NCI-H526 (cell line): ENCODE measurements at regions not wholly inside any gene's neighbourhood (a gene's known extent, or its start where the extent isn't known, plus 50 kb on each side); places are given as distances from the start of the nearest gene placed in this dataset.
A peak's percentile ranks its signal among the peaks of the same experiment; 100 is the strongest.

Source experiments
- DNase-seq, 2 experiments: peaks; one replicate each; lab custom pipeline; 2025; lab: John Stamatoyannopoulos, UW

DNA sequence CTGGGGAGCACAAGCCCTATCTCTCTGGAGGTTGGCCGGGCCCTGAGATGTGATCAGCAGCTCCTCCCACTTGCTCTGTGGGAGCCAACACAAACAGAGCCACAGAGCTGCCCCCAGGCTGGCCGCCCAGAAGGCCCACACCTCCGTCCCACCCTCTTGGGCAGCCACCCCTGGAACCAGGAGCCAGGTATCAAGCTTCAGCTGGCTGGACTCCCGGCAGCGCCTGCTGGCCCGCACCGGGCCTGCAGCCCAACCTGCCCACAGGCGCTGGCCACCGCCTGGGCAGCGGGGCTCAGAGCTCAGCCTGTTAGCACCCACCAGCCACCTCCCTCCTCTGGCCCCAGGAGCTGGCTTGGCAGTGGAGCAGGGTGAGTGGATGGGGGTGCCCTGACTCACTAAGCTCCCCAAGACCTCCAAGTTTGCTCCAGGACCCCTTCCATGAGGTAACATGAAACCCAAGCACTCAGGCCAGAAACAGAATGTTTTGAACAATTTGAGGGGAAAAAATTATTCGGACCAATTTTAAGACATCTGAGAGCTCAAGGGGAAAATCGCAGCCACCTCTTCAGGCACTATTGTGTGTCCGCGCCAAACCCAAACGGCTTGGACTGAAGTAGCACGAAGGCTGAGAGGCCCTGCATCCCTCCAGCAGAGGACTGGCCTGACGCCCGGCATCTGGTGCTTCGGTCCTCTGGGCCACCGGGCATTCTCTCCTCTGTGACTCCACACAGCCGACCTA lies 450.8 kb downstream of the SOX6 start:
- no peak for DNase-seq

DNA sequence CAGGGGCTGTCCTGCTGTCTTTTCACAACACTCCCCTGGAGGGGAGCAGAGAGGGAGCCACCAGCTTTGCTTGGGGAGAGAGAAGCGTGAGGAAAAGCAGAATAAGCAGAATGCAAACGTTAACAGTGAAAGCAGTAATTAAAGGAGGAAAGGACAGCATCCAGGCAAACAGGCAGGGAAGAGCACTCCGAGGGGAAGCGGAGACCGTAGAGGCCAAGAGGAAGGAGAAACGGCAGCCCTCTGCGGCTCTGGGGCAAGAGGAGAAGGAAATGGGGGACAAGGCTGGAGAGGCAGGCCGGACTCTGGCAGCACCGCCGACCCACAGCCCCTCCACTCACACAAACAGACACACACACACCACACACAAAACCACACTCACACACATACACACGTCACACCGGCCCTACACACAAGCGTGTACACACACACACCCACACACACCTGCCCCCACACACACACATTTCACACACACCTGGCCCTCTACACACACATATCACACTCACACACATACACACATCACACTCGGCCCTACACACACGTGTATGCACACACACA lies 449.8 kb downstream of the SOX6 start:
- no peak for DNase-seq

DNA sequence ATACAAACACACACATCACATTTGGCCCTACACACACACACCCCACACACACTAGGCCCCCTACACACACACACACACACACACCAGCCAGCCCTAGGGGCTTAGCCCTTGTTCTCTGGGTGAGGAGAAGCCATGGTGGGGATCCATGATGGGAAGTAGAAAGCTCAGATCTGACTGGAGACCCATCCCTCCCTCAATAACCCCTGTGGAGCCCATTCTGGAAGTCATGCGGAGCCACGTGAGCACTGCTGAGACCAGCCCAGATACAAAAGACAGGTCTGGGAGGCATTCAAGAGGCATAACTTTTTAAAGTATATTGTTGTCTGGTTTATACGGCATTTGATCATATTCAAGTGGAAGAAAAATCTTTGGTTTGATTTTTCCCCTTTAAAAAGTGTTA lies 448.5 kb downstream of the SOX6 start:
- DNase-seq = no peak

DNA sequence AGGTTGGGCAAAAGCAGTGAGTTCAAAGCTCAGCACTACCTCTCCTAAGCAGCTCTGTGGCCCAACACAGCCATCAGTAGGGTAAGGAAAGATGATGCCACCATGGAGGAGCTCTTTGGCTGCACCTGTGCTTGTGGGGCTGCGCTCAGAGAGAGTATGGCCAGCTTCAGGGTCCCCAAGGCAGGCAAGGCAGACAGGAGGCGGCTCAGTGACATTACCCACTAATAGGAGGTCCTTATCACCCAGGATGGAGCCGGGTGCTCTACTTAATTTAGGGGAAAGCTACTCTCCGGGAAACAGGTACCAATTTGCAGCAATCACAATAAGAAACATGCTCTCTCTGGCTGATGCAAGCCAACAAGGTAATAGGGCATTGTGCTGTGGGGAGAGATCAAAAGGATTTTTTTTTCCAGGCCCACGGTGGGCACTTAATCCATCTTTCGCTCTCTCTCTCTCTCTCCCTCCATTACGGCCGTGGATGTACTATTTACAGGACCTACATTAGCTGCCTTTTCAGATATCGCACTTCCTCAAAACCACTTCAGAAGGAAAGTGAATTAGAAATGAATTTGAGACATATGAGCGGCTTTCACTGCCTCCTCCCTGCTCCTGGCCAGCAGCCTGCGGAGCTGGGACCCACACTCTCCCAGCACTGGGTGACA lies 446.3 kb downstream of the SOX6 start:
- DNase-seq = no peak

DNA sequence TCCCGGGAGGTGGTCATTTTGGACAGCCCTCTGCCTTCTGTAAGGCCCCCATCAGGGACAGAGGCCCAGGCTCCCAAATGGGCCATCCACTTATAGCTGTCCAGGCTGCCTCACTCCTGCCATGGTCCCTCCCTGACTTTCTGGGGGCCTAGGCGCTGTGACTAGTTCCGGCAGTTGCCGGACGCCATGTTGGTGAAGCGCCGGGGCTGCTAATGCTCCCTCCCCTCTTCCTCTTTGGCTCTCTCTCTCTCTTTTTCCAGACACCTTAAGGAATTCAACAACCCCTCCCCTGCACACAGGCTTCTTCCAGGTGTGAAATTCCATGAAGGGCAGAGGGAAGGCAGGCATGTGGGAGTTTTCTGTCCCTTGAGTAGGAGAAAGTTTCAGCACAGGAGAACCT lies 445.6 kb downstream of the SOX6 start:
- no peak for DNase-seq

DNA sequence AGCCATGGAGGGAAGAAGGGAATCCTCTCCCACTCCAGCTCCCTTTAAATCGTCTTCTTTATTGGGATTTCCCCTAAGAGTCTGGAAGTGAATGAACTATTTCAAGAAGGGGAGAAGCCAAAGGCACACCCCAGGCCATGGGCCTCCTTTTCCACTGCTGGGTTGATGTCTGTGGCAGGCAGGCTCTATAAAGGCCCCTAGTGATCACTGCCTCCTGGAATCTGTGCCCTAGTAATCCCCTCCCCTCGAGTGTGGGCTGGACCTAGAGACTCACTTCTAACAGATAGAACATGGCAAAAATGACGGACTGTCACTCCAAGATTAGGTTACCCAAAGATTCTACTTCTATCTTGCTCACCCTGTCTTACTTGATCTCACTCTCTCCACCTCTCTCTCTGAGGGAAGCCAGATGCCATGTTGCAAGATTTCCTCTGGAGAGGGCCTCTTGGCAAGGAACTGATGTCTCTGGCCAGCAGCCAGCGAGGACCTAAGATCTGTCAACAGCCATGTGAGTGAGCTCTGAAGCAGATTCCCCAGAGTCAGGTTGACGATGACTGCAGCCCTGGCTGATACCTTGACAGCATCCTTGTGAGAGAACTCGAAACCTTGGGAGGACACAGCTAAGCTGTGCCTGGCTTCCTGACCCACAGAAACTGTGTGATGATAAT lies 444.8 kb downstream of the SOX6 start:
- no peak for DNase-seq

DNA sequence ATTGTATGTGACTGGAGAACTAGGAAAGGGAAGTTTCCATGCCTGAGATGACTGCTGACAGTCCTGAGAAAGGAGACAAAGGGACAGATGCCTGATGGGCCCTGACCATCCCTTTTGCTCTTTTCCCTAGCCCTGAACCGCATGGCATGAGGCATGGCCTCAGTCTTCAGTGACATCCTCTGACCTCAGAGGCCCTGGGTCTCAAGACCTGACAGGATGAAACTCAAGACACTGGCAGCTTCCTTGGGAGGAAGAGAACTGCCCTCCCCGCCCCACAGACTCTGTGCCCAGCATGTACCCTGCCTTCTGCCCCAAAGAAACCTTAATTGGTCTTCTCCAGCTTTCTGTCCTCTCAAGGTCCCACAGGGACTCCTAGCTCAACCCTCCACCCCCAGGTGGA lies 444.1 kb downstream of the SOX6 start:
- DNase-seq = no peak

DNA sequence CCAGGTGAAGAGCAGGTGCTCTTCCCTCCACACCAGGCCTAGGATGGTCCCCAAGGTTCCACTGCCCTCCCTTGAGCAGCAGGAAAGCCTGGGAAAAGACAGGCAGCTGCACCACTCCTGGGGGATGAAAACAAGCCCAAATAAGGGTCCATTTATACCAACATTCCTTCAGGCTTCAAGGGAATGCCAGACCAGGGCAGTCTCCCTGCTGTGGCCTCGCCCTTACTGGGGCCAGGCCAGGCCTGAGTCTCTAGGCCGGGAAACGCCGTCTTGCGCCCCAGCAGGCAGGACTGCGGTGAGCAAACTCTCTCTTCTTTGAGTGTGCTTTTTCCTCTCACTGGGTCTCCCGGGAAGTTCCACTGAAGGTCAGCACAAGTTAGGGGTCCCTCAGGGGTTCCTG lies 443.5 kb downstream of the SOX6 start:
- DNase-seq = no peak

DNA sequence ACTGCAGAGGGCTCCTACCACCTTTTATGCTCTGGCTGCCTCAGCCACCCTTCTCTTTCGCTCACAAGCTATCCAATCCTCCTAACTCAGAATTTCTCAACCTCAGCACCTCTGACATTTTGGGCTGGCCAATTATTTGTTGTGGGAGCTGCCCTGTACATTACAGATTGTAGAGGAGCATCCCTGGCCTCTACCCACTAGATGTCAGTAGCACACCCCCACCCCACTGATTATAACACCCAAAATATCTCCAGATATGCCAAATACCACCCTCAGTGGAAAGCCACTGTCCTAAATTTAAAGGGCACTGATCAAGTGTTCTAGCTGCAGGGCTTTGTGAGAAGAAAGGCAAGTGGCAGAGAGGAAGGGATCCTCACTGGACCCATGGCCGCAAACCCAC lies 443.1 kb downstream of the SOX6 start:
- peak in 1 of 2 experiments; percentile 18 for DNase-seq
